ENCODE measurements at regions not wholly inside any gene's neighbourhood (a gene's known extent, or its start where the extent isn't known, plus 50 kb on each side); places are given as distances from the start of the nearest gene placed in this dataset.

DNA sequence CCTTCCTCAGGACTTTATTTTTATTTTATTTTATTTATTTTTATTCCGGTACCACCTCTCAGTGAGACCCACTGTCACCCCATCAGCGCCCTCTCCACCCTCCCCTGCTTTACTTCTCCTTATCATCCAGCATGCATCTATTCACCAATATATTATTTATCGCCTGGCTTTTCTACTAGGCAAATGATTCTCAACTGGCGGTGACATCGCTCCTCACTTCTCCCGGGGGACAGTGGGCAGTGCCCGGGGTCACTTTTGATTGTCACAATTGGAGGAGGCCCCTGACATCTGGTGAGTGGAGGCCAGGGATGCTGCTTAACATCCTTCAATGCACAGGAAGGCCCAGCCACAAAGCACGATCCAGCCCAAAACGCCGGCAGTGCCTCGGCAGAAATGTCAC is 138.7 kb downstream of the ETS2 start:
- TF ChIP-seq POLR2A (IDR thresholded peaks at IDR 0.05) = no peak
- no peak for TF ChIP-seq CTCF (IDR thresholded peaks at IDR 0.05)
- WGBS, 2 donors = 95 to 98% methylated on average over 11 of the region's 11 CpGs
- no peak for DNase-seq (ENCODE audit: low spot score in 2 of 2)
- intact Hi-C loops (cut with DNase I; ENCODE audit: low total_unique reads) = no loop called here
- no peak overlapping the region for H3K4me3 ChIP-seq (ENCODE audit: low read depth, poor library complexity, severe bottlenecking)

GRCh38 chr21:38942748-38943211 is 137.1 kb downstream of the ETS2 start:
- 93 to 96% methylated on average over 7 of the region's 7 CpGs for WGBS, 2 donors
- TF ChIP-seq POLR2A (IDR thresholded peaks at IDR 0.05) (no peak), CTCF (IDR thresholded peaks at IDR 0.05) (no peak)
- H3K4me3 ChIP-seq (ENCODE audit: low read depth, poor library complexity, severe bottlenecking) = no peak overlapping the region
- no peak for DNase-seq (ENCODE audit: low spot score in 2 of 2)
- intact Hi-C loops (cut with DNase I; ENCODE audit: low total_unique reads) = no loop called here

DNA sequence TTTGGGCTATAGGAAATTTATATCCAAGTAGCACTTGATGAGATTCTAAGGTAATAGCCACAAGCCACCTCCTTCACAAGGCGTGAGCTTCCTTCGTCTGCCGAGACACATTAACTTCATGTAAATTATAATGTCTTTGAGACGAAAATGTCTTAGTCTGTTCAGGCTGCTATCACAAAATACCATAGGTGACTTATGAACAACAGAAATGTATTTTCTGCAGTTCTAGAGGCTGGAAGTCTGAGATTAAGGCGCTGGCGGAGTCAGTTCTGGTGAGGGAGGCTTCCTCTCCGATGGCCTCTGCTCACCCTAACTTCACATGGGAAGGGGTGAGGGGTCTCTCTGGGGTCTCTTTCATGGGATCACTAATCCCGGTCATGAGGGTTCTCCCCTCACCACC is 133.0 kb downstream of the ETS2 start:
- 82 to 92% methylated on average over 8 of the region's 8 CpGs for WGBS, 2 donors
- intact Hi-C loops (cut with DNase I; ENCODE audit: low total_unique reads) = no loop called here
- no peak overlapping the region for H3K4me3 ChIP-seq (ENCODE audit: low read depth, poor library complexity, severe bottlenecking)
- no peak for DNase-seq (ENCODE audit: low spot score in 2 of 2)
- no peak for TF ChIP-seq POLR2A (IDR thresholded peaks at IDR 0.05)
- no peak for TF ChIP-seq CTCF (IDR thresholded peaks at IDR 0.05)

DNA sequence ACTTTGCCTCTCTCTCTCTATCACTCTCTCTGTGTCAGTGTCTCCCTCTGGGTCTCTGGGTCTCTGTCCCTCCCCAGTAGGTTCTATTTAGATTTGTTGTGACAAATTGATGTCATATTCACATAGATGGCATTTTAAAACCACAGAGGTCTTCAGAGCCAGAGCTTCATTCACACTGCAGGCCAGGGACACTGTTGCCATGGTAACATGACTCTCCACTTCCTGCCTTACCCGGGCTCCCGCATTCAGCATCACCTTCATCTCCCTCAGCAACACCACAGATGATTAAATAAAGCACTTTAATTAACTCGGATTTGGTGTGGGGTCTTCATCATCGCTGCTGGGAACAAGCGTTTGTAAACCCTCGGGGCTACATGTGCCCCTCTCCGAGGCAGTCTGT is 132.6 kb downstream of the ETS2 start:
- WGBS, 2 donors = 54 to 80% methylated on average over 7 of the region's 7 CpGs
- no peak overlapping the region for H3K4me3 ChIP-seq (ENCODE audit: low read depth, poor library complexity, severe bottlenecking)
- TF ChIP-seq CTCF (IDR thresholded peaks at IDR 0.05) = no peak
- intact Hi-C loops (cut with DNase I; ENCODE audit: low total_unique reads) = no loop called here
- DNase-seq (ENCODE audit: low spot score in 2 of 2) = no peak

DNA sequence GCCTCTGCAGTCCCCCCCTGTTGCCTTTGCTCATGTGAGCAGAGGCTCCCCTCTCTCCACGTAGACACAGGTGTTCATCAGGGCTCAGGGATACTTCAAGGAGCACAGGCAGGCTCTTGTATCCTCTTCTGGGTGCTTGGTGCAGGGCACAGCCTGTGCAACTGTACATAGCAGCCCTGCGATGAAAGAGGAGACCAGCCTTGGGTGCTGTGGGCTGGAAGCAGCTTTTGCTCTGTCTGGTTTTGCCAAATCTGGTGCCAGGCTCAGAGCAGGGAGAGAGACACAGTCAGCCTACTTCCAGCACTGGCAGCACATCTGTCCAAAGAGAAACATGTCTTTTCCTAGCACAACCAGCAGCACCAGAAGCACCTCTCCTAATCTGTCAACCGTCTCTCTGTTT is 132.1 kb downstream of the ETS2 start:
- H3K4me3 ChIP-seq (ENCODE audit: low read depth, poor library complexity, severe bottlenecking) = no peak overlapping the region
- no peak for DNase-seq (ENCODE audit: low spot score in 2 of 2)
- intact Hi-C loops (cut with DNase I; ENCODE audit: low total_unique reads) = no loop called here
- TF ChIP-seq CTCF (IDR thresholded peaks at IDR 0.05) (no peak), POLR2A (IDR thresholded peaks at IDR 0.05) (no peak)
- 83 to 86% methylated on average over 3 of the region's 3 CpGs for WGBS, 2 donors

- 89% methylated on average over 4 of the region's 4 CpGs for WGBS, 2 donors
- H3K4me3 ChIP-seq (ENCODE audit: low read depth, poor library complexity, severe bottlenecking) = no peak overlapping the region
- TF ChIP-seq POLR2A (IDR thresholded peaks at IDR 0.05) (no peak), CTCF (IDR thresholded peaks at IDR 0.05) (no peak)
- no peak for DNase-seq (ENCODE audit: low spot score in 2 of 2)
- intact Hi-C loops (cut with DNase I; ENCODE audit: low total_unique reads) = no loop called here
Measured at GRCh38 chr21:38937286-38937790, 131.6 kb downstream of the ETS2 start.

Data from lower leg skin (tissue), 4 donors.